ENCODE measurements at regions not wholly inside any gene's neighbourhood (a gene's known extent, or its start where the extent isn't known, plus 50 kb on each side); places are given as distances from the start of the nearest gene placed in this dataset.

DNA sequence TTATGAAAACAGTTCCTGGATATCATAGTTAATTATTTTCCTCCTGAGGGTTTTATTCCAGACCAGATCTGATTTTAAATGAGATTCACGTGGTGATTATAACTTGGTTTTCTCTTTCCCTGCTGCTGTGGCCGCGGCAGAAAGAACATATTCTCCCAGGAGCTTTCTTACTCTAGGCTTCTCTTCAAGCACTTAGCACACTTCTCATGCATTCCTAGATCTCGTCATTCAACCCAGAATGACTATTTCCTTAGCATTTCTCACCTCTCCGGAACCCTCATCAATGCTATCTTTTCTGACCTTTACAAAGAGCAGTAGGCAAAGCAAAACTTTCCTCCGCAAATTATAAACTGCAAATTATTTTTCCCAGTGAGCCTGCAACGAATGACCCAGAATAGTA, 122.9 kb downstream of the GPAT3 start:
- DNase-seq (ENCODE audit: low read depth), result no peak

DNA sequence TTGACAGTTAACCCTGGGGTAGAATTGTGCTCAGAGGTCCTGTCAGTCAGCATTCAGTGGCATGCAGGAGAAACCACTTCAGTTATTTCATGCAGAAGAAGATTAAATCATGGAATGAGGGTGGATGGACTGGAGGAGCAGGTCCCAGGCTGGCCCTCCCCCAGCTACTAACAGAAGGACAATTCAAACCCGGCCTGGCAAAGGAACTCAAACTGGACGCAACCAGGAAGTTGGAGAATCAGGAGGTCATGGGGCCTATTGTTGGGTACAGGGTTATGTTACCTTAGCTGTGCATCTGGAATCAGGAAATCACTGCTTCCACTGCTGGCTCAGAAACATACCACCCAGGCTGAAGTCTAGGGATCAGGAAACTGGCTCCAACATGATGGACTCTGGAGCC, 121.4 kb downstream of the GPAT3 start:
- no peak for DNase-seq (ENCODE audit: low read depth)

Data from LHCN-M2 (cell line).